Hematopoietic multipotent progenitor cell treated with erythropoietin and hydrocortisone succinate and interleukin-3 and kit ligand, for 4 days (in vitro differentiated cells): ENCODE measurements at regions not wholly inside any gene's neighbourhood (a gene's known extent, or its start where the extent isn't known, plus 50 kb on each side); places are given as distances from the start of the nearest gene placed in this dataset.
A peak's percentile ranks its signal among the peaks of the same experiment; 100 is the strongest.
"Not testable (repeated sequence)": the region's sequence is repeated elsewhere in the genome, so short reads cannot be mapped to it uniquely, and the experiment has no call there.

Experiments
- DNase-seq: peaks from one replicate; pipeline ENCODE4 v3.0.0-alpha.2; 2015

DNA sequence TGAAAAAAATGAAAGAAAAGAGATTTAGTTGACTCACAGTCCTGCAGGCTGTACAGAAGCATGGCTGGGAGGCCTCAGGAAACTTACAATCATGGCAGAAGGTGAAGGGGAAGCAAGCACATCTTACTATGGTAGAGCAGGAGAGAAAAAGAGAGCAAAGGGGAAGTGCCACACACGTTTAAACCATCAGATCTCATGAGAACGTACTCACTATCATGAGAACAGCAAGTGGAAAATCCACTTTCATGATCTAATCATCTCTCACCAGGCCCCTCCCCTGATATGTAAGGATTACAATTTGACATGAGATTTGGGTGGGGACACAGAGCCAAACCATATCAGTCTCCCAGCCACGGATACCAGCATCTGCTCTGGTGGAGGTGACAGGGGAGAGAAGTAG lies 50.8 kb upstream of the CPOX start:
- peak; percentile 3 for DNase-seq

DNA sequence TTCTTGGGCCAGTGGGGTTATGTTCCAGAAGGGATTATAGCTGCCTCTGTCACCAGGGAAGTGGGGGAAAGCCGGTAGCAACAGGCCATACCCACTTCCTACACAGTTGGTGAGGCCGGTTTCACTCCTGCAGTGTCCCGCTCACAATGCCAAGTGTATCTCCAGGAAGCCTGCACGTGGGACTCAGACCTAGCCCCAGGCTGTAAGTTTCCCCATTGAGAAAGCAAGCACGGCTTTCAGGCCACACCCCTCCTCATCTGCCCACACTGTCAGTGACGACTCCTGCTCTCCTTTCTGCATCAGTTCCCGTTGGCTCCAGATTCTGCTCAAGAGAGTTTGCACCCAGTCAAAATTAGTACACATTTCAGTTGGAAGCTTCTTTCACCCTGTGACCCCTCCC lies 51.6 kb upstream of the CPOX start:
- DNase-seq = no peak

DNA sequence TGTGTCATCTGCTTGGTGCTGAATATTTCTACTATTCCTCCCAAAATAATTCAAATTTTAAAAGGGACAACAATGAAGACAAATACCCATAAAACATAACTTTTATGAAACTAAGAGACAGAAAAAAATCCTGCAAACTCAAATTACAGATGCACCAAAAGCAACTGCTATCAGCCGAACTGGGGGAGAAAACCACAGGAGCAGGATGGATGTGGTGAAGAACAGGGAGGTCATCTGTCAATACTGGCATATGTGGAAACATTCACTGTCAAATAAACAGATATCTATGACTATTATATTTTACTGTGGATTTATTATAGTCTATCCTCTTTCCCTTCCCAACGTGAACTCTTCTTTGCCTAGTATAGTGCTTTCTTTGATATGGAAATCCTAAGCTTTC lies 53.3 kb upstream of the CPOX start:
- peak; percentile 16 for DNase-seq

DNA sequence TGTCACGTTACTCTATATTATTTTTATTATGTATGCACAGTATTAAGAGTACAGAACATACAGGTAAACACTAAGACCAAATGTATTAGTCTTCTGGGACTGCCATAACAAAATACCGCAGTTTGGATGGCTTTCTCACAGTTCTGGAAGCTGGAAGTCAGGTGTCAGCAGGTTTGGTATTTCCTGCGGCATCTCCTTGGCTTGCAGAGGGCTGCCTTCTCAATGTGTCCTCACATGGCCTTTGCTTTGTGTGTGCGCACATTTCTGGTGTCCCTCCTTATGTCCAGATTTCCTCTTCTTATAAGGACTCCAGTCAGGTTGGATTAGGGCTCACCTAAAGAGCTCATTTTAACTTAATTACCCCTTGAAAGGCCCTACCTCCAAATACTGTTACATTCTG lies 53.8 kb upstream of the CPOX start:
- no peak for DNase-seq

DNA sequence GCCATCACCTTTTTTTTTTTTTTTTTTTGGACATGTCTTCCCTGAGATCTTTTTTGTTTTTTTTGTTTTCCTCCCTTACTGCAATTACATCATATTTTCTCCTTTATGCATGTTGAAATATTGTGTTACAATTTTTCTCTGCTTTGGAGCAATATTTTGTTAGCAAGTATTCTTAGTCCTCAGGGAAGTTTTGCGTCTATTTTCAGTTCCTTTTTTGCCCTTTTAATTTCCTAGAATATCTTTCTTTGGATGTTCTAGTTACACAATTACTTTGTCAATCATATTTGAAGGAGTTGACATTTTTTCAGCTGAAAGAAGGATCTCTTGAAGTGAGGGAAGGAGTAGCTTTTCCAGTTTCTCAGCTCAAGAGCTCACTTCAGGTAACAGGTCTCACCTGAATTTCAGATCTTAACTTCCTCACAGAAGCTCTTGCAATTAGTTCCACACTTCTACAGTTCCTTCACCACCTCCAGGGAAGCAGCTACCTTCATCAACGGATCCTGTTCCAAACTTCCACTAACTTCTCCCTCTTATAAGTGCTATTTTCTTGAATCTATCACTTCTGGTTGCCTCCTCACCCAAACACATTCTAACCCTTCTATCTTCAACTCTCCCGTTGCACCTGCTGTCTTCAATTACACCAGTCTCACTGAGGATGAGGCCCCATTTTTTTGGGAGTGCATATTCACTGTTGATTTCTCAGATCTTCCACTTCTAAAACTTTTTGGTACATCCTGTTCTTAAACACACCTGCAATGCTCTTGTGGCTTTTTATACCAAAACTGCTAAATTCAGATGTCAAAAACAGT lies 57.8 kb upstream of the CPOX start:
- no peak for DNase-seq

DNA sequence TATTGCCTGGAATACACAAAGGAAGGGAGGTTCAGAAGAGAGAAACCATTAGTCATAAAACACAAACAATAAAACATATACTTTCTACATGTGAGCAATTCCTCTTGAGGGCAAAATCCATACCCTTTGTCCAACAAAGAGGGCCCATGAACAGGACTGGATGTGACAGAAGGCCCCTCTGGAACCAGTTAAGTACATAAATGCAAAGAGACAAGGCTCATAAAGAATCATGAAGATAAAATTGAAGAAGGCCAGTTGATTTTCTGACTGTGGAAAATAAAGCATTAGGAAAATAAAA lies 58.3 kb upstream of the CPOX start:
- DNase-seq = no peak

DNA sequence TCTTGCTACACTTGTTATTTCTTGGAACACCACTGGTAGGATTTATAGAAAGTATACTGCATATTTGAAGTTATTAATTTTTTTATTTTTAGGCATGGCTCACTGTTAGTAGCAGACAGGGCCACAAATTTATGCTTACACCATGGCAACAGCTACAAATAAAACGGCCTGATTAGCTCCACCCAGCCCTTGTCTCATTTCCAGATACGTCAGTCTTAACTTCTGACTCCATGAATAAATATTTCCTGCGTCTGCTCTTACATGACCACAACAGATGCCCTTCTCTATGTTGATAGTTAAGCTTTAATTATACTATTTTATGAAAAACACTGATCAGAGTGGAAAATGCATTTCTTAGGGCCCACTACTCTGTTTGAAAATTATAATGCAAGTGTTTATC lies 62.3 kb upstream of the CPOX start:
- peak; percentile 34 for DNase-seq

DNA sequence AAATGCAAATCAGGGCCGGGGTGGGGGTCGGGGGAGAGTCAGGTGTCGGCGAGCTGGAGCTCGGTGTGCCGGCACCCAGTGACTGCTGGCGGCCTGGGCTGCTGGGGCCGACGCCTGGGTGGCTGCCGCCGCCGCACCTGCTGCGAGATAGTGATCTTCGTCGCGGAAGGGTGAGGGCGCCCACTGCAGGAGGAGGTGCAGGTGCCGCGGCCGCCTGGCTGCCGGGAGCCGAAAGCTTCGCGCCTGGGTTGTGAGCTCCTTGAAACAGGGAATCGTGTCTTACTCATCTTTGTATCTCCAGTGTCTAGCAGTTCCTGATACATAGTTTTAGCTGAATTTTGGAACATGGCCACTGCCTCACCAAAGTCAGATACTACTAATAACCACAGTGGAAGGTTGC lies 64.0 kb upstream of the CPOX start:
- DNase-seq = peak; percentile 57

DNA sequence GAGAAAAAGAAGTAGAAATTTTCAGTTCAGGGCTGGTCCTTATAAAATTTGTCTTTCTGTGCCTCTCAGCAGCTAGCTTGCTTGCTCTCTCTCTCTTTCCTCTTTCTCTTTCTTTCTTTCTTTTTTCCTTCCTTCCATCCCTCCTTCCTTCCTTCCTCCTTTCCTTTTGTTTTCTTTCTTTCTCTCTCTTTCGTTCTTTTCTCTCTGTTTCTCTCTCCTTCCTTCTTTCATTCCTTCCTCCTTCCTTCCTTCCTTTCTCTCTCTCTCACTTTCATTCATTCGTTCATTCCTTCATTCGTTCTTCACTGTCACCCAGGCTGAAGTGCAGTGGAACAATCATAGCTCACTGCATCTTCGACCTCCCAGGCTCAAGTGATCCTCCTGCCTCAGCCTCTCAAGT lies 69.3 kb upstream of the CPOX start:
- DNase-seq = no peak

DNA sequence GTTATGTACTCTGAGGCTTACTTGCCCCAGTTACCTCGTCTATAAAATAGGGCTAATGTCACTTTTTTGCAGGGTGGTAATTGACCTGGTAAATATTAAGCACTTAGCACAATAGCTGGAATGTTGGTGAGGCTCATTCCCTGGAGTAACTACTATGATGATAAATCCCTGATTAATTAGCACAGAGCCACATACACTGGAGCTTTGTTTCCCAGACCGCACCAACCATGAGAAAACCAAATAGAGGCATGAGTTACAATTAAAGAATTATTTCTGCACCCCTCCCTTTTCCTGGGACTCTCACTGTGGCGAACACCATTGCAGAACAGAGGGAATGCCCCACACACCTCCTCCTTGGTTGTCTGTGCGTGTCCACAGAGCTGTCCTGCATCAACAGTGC lies 76.6 kb upstream of the CPOX start:
- no peak for DNase-seq

DNA sequence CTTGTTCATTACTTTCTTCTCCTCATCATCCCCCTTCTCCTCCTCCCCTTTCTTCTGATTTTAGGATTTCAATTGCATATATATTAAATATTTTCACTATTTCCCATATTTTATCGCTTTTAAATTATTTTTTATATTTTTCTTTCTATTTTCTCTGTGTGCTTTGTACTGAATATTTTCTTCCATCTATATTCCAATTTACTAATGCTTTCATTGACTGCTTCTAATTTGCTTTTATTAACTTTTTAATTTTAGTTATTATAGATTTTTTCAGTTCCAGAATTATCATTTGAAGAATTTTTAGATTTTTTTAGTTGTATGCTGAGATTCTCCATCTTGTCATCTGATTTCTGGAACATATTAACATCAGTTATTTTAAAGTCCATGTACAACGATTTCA lies 83.2 kb upstream of the ST3GAL6 start:
- DNase-seq = no peak

DNA sequence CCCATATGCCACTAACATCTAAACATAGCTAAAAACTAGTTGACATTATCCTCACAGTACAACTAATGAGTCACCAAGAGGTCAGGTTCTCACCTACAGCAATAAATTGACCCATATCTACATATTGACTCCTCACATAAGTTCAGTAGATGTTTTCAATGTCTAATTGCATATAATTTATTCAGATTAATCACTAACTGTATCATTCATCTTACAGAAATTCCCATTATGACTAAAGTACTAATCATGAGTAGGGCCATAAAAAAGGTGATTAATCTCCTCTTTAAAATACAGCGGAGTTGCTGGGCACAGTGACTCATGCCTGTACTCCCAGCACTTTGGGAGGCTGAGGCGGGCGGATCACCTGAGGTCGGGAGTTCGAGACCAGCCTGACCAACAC lies 82.4 kb upstream of the ST3GAL6 start:
- DNase-seq = no peak

DNA sequence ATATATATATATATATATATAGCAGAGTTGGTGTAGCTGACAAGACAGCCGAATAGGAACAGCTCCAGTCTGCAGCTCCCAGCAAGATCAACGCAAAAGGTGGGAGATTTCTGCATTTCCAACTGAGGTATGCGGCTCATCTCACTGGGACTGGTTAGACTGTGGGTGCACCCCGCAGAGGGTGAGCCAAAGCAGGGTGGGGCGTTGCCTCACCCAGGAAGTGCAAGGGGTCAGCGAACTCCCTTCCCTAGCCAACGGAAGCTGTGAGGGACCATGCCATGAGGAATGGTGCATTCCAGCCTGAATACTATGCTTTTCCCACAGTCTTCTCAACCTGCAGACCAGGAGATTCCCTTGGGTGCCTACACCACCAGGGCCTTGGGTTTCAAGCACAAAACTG lies 81.7 kb upstream of the ST3GAL6 start:
- DNase-seq = no peak

DNA sequence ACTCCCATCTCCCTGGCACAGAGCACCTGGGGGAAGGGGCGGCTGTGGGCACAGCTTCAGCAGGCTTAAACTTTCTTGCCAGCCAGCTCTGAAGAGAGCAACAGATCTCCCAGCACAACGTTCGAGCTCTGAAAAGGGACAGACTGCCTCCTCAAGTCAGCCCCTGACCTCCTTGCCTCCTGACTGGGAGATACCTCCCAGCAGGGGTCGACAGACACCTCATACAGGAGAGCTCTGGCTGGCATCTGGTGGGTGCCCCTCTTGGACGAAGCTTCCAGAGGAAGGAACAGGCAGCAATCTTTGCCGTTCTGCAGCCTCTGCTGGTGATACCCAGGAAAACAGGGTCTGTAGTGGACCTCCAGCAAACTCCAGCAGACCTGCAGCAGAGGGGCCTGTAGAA lies 80.7 kb upstream of the ST3GAL6 start:
- DNase-seq = not testable (repeated sequence)

DNA sequence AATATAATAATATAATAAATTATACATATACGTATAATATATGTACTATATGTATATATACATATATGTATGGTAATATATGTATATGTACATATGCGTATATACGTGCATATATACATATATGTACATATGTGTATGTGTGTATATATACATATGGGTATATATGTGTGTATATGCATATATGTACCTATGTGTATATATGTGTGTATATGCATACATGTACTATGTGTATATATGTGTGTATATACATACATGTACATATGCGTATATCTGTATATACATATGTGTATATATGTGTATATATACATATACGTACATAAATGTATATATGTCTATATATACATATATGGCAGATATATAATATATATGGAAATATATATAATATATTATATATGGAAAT lies 74.8 kb upstream of the ST3GAL6 start:
- DNase-seq = no peak

DNA sequence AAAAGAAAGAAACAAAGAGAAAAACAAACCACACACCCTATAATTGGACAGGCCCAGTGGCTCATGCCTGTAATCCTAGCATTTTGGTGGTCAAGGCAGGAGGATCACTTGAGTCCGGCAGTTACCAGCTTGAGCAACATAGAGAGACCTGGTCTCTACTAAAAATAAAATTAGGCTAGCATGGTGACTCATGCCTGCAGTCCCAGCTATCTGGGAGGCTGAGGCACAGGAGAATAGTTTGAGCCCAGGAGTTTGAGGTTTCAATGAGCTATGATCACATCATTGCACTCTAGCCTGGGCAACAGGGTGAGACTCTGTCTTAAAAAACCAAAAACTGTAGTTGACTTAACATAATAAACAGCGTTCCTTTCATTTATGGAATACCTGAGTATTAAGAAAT lies 72.3 kb upstream of the ST3GAL6 start:
- DNase-seq = no peak

DNA sequence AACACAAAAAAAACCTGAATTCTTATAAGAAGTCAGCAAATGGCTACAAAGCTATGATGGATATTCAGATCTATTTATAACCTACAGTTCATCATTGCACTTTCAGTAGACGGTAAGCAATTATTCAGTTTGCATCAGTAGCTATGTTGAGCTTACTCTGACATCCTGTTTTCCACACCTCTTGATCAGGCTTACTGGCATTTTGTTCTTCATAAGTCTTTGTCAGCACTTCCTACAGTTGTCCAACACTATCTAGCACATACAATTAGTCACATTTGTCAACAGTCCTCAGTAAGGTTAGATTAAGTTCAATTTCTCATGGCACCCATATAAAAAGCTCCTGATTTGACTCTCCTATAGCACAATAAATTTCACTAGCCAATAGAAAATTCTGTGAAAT lies 71.2 kb upstream of the ST3GAL6 start:
- DNase-seq = no peak

DNA sequence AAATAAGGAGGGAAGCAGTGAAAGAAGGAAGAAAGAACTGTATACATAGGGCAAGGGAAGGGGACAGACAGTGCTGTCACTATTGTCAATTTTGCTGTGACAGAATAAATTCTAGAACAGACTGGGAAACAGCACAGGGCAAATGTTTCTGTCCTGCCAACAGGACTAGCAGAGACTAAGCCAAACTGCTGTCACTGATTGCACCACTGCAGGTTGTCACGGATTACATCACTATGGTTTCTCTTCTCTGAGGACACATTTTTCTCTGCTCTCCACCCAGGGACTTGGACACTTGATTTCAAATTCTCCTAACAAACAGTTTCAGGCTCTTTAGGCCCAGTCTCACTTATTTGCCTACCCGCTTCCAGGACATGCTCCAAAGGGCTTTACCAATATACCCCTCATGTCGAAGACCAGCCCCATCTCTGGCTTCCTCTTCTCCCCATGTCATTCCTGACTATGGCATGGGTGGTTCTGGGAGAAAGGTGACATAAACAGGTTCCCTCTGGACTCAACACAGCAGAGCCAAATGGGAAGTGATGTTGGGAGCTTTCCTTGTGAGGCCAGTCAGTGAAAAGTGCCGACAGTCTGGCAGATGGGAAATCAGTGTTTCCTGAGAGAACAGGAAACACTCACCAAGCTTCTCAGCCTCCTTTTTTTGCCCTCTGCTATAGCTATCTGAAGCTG lies 70.2 kb upstream of the ST3GAL6 start:
- DNase-seq = no peak

DNA sequence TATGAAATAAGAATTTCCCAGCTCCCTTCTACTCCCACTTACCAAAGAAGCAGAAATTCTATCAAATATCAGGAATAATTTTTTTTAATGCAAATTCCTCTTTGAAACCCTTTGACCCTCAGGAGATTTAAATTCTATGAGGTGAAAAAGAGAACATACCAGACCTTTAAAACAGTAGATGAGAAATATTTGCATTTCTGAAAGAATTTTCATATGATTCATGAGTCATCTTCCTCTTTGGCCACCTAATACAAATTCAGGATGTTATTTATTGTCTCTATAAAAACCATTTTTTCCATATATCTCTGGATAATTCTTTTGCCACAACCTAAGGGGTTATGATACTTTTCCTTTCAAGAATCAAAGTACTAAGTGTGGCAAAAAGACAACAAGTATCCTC lies 67.3 kb upstream of the ST3GAL6 start:
- no peak for DNase-seq

DNA sequence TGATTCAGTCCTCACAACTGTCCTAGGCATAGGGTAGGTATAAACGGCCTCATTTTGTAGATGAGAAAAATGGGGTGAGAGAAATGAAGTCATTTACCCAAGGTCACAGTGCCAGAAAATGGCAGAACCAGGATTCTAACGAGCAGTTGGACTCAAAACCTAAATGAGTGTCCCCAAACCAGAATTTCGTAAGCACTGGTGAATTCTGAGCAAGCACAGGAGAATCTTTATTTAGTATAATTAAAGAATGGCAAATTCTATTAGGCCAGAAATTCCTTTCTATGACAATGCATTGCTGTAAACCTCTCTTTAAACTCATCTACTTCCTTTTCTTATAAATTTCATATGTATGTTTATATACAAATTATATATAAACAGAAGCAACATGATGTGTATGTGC lies 66.8 kb upstream of the ST3GAL6 start:
- DNase-seq = not testable (repeated sequence)

DNA sequence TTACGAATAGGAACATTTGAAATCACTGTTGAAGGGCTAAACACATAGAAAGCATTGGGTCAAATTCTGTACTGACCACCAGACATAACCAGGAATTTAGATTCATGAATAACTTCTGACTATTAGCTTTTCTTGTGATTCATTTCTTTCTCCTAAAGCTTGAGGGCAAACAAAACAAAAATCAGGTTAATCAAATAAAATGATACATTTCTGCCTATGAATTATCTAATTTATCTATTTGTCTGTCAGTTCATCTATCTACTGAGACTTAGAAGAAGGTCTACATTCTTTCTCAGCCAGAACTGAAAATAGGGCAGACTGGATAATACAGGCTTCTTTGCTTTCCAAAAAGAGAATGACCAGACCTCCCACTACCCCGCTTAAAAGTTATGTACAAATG lies 65.9 kb upstream of the ST3GAL6 start:
- DNase-seq = no peak

DNA sequence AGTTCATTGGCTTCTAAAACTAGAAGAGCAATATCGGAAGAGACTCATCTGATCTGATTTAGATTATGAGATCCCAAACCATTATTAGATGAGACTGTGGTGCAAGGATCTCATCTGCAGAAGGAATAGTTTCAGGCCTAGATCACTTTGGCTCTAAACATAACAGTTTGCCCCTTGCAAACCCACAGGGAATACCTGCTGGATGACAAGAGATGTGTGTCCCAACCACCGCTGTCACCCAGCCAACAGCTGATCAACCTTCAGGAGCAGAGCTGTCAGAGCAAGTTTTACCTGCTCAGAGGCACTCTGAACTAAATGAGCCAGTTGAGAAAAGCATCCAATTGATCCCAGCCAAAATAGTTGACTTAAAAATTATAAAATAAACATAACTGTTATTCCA lies 64.0 kb upstream of the ST3GAL6 start:
- DNase-seq = no peak

DNA sequence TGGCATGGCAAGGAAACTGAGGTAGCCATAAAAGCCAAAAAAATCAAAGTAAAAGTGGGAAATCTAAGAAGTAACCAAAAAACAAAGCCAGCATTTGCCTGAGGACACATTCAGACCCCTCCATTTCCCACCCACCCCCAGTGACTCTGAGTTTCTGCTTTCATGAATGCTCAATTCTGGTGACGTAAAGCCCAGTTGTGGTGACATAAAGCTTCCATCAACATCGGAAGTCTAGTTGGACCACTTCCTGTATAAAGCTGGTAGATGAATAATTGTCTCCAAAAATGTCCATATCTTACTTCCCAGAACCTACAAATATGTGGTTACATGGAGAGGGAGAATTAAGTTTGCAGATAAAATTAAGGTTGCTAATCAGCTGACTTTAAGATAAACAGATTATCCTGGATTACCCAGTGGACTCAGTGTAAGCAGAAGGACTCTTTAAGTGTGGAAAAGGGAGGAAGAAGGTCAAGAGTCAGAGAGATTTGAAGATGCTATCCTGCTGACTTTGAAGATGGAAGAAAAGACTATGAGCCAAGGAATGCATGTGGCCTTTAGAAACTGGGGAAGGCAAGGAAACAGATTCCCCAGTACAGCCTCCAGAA lies 62.0 kb upstream of the ST3GAL6 start:
- DNase-seq = no peak

DNA sequence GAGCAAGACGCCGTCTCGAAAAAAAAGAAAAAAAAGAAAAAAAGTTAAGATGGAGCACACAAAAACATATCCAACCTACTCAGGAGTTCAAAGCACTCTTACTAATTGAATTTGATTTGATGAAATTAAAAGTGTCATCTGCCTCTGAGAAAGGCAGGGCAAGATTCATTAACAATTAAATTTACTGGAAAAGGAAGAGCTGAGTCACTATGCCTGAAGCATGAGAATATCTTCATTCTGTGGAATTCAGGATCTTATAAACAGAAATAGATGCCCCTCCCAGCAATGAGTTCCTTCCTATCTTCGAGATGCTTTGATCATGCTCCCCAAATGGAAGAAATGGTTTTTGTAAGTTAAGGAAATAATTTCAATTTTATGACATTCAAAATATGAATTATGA lies 61.0 kb upstream of the ST3GAL6 start:
- no peak for DNase-seq

DNA sequence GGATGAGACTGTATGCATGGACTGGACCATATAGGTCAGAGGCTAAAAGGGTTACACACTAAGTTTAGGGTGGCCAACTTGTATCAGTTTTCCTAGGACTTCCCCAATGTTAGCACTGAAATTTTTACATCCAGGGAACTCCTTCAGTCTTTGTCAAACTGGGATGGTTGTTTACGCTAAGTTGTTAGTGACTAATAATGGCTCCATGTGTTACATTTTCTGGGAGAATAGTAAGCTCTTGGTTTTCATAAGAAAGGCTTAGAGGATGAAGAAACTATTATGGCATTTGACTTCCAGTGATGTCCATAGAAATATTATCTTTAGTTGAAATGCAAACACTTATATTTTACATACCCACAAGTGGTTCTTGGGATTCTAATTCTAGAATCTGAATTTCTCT lies 57.9 kb upstream of the ST3GAL6 start:
- DNase-seq = no peak
